UCSD-AML1 (cell line): ENCODE measurements at regions not wholly inside any gene's neighbourhood (a gene's known extent, or its start where the extent isn't known, plus 50 kb on each side); places are given as distances from the start of the nearest gene placed in this dataset.

Experiments used
- DNase-seq: peaks from one replicate; lab custom pipeline; 2025; ENCODE audit not compliant: unreplicated experiment; lab: John Stamatoyannopoulos, UW

DNA sequence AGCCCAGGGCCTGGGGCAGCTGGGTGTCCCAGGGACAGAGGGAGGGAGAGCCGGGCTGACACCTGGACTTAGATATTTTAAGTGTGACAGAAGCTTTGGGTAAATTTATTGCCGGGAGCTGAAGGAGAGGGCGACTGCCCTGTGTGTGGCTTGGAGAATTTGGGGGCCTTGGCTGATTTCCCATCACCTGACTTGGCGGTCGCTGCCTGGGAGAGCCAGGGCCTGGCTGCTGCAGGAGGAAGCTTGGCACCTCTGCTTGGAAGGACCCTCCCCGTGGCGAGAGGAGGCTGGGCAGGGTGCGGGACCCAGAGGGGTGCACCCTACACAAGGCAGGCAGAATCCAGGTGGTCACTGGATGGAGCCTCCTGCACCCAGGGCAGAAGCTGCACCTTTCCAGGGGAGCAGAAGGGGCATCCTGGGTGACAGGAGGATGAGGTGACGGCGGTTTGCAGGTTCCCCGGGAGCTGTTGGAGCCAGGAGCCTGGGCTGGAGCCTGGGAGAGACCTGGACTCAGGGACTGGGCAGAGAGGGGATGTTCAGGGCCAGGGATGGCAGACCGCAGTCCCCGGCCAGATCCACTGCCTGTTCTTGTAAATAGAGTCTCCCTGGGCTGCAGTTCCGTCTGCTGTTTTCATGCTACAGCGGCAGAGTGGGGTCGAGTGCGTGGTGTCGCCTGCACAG is 72.0 kb downstream of the RGS12 start:
- DNase-seq = no peak

DNA sequence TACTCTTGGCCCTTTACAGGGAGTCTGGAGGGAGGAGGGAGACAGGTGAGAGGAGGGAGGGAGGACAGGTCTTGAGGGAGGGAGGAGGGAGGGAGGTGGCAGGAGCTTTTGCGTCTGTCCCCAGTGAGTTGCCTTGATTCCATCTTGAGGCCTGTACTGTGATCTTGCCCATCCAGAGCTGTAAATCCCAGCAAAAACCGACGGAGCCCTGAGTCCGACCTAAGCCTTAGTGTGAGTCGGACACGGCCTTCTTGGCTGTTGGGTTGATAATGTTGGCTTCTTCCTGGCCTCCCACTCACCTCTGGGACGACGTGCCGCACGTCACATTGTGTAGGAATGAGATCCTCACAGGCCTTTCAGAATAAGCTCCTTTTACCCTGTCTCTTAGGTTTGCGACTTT is 72.5 kb downstream of the RGS12 start:
- DNase-seq = no peak

DNA sequence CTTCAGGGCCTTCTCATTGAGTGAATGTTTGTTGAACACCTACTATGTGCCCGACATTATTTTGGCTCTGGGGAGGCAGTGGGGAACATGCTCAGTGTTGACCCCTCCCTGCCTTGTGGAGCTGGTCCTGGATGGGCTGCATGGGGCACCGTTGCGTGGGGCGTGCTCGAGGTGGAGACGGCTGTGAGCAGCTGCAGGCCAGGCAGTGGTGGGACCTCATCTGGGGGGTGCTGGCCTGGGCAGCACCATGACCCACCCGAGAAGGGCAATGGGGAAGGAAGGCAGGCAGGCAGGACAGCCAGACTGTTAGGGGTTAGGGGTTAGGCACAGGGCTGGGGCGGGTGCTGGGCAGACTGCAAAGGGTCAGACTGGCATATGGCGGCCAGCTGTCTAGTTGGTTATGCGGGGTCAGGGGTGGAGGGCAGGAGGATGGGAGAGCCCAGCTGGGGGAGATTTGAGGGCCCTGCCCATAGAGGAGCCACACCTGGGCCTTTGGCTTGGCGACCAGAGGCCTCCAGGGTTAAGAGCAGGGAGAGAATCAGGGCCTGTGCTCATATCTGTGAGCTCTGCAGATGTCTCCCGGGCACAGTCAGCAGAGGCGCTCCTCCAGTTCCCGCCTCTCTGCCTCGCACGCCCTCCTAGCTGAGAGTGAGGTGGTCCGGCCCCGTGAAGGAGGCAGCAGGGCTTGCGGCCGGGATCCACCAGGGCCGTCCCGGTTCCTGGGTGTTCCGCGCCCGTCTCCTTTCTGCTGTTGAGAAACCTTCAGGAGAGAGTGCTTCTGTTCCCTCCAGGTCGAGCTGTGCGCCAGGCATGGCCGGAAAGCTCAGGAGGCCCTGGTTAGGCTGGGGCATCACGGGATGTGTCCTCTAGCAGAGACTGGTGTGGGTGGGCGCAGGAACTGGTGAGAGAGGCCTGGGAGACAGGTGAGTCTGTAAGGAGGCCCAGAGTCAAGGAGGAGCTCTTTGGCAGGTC is 73.3 kb downstream of the RGS12 start:
- no peak for DNase-seq

DNA sequence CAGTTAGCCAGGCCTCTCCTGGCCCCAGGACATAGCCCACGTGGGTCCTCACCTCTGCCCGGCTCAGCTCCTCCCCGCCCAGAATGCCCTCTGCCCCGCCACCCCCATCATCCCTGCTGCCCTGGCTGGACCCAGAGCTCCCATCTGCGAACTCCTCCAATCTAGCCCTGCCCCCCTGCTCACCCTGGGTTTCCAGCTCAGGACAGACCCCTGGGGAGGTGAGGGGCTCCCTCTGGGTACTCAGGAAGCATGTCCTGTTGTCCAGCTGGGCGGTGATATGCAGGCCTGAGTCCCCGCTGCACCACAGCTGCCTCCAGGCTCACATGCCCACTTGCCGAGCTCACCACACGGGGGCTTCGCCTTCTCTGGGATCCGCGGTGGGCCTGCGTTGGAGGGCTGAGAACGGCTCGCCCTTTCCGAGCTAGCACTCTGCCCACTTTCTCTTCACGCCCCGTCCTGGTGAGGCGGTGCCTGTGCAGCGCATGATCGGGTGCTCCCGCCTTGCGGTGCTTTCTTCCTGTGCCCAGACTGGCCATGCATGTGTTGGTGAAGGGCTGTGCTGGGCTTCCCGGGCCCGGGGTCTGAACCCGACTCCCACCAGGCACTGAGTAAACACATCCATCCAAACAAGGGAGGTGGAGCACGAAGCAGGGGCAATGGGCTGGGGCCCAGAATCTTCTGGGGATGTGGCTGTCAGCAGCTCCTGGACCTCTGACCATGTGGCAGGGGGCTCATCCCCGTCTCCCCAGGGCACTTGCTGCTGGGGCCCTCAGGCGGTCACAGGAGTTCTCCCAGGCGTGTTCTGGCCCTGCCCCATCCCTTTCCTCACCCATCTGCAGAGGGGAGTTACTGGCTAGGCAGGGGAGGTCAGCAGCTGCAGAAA is 74.3 kb downstream of the RGS12 start:
- DNase-seq = no peak

DNA sequence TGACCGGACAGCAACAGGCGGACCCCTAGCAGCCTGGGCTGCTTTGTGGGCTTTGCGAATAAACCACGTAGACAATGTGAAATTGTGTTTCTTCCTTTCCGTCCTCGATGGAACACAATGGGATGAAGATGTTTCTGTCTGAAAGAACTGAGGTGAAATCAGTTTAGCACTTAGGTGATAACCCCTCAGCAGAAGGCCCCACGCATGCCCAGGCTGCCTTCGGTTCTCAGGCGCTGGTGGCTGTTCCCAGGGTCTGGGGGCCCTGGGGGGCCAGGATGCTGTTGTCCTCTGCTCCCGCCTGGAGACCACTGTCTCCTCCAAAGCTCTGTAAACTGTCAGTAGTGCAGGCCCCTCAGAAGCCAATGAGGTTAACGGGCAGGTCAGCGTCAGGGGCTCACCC is 73.9 kb upstream of the HGFAC start:
- DNase-seq = no peak

DNA sequence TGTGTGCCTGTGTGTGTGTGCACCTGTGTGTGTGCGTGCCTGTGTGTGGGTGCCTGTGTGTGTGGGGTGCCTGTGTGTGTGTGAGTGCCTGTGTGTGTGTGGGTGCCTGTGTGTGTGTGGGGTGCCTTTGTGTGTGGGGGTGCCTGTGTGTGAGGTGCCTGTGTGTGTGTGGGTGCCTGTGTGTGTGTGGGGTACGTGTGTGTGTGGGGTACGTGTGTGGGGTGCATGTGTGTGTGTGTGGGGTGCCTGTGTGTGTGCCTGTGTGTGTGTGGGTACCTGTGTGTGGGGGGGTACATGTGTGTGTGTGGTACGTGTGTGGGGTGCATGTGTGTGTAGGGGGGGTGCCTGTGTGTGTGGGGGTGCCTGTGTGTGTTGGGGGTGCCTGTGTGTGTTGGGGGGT is 73.4 kb upstream of the HGFAC start:
- DNase-seq = no peak

DNA sequence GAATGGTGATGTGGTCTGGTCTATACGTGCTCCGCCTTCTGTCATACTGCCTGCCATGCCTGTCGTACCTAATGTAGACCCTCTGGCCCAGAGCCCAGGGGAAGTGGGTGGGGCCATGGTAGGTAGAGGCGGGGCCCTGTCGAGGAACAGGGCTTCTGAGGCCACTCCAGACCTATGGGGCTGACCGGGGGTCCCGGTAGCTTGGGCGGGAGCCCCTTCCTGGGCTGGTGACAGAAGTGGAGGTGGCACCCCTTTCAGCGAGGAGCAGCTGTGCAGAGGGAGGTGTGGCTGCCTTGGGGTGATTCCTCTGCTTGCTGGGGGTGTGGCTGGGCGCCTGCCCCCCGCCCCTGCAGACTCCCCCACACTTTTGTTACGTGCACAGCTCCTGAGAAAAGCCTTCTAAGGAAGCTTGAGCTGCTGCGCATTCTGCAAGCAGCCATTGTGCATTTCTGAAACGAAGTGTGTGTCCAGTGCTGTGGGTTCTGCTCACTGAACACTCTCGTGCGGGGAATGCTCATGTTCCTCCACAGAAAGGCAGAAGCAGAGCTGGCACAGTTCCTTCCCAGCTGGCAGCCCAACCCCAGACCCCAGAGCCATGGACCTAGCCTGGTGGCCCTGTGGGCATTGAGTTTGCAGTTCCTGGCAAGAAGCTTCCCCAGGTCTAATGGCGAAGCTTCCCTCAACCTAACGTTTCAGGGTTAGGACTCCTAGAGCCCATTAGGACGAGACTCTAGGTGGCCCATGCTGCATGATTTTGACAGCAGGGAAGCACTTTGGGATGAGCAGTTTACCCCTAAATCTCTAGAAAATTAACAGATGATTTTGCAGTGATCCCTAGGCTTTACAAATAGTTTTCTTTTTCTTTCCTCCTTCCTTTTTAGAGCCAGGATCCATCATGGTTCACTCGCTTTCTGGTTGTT is 72.7 kb upstream of the HGFAC start:
- no peak for DNase-seq

DNA sequence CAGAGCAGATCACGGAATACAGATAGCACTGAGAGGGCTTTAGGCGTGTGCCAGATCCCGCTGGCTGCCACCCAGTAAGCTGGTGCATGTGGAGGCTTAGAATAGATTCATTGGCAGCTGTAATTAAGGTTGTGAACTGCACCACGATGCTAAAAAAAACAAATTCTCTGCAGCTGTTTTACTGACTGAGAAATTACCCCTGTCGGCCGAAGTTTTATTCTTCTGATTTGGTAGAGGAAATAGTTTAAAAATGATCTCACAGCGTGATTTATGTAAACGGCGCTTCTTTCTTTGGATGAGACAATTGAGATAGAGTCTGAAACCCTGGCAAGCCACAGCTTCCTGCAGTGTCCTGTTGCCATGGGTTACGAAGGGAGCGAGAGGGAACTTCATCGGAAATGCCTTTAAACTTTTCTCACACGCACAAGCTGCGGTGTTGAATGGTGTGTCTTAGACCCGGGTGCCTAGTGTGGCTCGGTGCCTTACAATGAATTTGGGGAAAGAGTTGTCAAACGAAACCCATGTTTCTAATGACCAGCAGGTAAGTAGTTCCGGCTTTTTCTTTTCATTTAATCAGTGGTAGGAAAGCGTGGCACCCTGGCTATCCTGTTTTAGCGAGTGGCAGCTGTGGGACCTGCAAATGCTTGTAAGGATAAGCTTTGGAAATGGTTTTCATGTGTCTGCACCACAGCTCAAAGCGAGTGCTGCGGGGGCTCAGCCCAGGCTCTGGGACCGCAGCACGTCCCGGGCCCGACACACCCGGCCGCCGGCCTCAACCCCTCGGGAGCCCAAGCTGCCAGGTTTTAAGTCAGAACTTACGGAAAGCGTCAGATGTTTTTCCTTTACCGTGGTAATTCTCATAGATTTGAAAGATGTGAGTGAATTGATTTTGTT is 71.7 kb upstream of the HGFAC start:
- no peak for DNase-seq

DNA sequence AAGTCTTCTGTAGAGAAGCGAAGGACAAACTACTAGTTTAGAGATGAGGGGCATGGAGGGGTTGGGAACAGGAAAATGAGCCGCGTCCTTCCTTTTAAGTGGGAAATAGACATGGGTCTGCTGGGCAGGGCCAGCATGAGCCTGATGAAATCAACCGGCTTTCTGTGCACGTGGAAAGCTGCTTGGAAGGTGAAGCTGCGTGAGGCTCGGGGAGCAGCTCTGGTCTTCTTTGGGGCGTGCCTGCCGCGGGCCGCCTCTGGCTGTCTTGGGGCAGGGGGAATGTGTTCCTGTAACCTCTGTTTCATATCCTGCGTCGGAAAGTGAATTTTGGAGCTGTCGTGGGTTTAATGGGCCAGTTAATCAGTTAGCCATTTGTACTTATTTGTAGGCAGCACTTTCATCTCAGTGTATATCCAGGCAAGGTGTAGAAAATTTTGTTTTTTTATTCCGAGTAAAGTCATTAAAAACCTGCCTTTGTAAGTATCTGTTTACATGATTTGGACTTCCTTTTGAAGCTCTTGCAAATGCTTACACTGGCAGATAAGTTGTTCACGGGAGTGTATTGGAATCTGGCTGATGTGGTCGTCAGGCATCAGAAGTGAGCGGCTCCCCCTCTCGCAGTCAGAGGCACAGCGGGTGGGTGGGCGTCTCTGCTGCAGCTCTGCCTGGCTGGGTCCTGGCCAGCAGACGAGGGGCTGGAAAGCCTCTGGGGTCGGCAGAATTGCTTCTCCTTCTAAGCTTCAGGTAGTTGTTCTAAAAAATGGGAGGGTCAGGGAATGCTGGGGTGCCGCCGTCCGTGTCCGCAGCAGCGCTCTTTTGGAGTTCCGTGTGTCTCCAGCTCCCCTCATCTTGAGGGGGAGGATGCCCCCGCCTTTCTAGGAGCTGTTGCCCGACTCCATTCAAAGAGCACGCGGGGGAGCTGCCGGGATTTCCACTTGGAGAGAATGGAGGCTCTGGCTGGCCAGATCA is 70.5 kb upstream of the HGFAC start:
- no peak for DNase-seq

DNA sequence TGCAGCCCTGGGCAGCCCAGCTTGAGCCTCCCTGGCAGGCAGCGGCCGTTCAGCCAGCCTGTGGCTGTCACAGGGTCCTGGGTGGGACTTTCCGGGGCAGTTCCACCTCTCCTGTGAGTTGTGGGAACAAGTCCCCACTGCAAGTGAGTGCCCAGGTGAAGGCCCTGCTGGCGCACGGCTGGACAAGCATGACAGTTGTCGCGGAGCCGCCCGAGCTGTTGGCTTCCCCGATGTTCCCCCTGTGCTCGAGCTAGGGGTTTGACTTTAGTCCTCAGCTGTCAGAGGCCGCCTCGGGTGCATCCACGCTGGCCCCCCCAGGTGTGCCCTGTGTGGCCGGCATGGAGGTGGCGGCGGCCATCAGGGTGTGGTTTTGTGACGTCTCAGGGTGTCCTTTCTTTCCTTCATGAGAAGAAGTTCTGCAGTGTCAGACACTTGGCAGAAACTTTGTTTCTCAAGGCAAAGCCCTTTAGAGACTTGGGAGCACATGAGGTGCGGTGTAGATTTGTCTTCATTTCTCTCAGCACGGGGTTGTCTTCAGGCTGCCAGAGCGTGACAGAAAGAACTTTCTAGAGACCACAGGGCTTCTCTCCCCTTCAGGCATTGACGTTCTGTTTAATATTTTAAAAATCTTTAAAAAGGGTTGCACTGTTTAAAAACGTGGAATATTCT is 69.4 kb upstream of the HGFAC start:
- no peak for DNase-seq

DNA sequence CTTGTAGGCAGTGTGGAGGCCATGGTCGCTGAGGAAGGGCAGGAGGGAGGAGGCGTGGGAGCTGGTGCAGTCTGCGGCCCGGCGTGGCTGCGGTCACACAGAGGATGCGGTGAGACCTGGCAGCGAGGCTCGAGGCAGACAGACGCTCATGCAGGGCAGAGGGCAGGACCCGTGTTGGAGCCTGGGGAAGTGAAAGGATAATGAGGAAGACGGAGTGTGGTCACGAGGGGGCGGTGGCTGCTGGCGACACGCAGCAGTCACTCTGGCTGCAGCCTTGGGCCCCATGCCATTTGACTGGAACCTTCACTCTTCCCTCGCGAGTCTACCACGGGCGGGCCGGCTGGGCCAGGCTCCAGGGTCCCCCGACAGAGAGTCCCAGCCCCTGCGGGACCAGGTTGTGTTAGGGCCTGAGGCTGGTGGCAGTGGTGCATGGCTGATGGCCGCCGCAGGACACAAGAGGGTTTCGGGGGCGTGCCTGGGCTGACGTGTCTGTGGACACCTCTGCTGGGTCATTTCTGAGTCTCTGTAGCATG is 68.8 kb upstream of the HGFAC start:
- DNase-seq = peak; percentile 86

DNA sequence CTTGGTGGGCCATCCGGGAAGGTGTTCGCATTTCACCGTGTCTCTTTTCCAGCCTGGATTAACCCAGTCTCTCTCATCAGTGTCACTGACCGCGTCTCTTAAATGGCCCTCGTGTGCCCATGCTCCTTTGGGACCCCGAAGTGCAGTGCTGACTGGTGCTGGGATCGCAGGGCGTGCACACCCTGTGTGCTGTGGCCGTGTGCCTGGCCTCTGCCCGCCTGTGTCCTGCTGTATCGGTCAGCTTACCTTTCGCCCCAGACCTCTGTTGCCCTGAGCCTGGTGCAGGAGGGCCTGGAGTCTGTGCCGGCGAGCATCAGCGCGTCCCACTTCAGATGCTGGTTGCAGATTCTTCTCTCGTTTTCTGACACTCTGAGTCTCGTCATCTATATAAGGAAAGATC is 68.3 kb upstream of the HGFAC start:
- DNase-seq = no peak

DNA sequence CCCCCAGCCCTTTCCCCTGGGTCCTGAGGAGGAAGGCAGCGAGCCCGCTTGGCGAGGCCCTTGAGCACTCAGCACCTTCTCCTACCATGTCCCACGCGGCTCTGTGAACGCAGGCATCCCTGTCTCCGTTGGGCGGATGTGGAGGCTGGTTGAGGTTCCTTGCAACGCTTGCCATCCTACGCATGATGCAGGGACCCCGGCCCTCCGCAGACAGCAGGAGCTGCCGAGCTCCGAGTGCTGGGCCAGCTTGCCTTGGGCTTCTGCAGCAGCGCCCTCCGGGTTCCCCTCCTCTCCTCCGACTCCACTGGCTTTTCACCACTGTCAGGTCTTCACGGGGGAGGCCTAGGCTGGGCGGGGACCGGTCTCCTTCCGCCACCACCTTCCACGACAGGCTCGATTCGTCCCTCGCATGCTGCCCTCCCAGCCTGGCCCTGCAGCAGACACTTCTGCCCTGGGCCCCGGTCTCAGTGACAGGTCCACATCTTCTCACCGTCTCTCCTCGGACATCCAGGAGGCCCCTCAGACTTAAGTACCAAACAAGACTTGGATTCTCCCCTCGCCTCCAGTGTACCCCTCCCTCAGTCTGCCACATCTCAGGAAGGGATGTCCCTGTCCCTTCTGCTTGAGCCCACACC is 67.6 kb upstream of the HGFAC start:
- no peak for DNase-seq

DNA sequence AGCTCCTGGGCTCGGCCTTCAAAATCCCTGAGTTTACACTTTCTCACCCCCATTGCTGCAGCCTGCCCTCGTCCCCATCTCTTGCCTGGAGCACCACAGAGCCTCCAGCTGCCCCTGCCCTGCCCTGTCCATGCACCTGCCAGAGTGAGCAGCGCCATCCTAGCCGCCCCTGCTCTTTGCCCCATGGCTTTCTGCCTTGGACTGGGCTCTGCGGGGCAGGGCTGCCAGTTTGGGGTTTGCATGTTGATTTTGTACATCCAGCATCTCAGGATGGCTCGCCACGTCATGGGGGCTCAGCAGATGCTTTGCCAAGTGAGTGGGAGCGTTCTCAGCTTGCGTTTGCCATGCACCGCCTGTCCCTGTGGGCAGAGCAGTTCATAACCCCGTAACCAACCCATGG is 67.1 kb upstream of the HGFAC start:
- DNase-seq = no peak

DNA sequence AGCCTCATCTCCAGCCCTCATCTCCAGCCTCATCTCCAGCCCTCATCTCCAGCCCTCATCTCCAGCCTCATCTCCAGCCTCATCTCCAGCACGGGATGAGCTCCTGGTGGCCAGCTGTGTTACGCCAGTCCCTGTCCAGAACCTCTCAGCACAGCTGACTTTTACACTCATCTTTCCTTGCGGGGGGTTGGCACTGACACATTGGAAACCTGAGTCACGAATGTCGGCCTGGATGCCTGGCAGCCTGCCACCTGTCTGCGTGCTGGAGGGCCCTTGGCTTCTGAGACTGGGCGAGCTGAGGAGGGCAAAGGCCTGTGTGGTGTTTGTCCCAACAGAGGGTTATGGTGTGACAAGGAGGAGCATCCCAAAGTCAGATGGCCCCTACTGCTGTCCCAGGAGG is 66.1 kb upstream of the HGFAC start:
- DNase-seq = no peak

DNA sequence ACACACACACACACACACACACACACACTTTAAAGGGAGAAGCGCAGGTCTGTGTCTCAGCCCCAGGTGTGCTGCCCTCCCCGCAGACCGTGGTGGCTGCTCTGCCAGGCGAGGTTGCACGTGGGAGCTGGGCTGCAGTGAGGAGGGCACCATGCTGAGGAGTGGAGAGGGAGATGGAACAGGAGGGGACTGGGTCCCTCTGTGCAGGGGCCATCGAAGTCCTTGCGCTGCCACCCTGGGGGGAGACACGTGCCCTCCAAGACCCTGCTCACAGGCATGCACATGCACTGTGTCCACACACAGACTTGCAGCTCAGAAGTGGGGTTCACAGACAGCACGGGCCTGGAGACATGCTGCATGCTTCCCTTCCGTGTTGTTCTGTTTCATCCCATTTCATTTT is 65.5 kb upstream of the HGFAC start:
- DNase-seq = no peak

DNA sequence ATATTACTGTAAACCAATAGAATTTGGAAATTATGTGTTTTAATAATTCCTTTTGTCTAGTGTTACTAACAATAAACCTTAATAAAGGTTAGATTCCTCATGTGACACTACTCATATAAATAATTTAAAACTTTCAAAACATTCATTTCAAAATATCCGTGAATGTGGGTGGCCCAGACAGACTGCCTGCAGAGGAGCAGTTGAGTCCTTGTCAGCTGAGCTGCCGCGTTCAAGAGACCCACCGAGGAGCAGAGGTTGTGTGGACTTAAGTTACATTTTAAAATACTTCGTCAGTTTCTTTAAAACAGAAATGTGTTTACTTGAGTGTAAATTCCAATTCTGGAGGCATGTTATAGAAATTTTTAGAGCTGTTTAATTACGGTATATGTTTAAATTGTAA is 64.2 kb upstream of the HGFAC start:
- DNase-seq = no peak
